ENCODE measurements at regions not wholly inside any gene's neighbourhood (a gene's known extent, or its start where the extent isn't known, plus 50 kb on each side); places are given as distances from the start of the nearest gene placed in this dataset.

GRCh38 chr10:14448197-14448990 is 117.7 kb upstream of the FRMD4A start (continued):
- TF ChIP-seq, protein P1, sequence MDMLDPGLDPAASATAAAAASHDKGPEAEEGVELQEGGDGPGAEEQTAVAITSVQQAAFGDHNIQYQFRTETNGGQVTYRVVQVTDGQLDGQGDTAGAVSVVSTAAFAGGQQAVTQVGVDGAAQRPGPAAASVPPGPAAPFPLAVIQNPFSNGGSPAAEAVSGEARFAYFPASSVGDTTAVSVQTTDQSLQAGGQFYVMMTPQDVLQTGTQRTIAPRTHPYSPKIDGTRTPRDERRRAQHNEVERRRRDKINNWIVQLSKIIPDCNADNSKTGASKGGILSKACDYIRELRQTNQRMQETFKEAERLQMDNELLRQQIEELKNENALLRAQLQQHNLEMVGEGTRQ (IDR thresholded peaks at IDR 0.05; ENCODE audit: low read length), result no peak
- TF ChIP-seq CEBPB (IDR thresholded peaks at IDR 0.05; ENCODE audit: low read depth, low read length), result no peak
- TF ChIP-seq YY1 (IDR thresholded peaks at IDR 0.05; ENCODE audit: low read depth, low read length), result no peak
- TF ChIP-seq FOSL1 (IDR thresholded peaks at IDR 0.05; ENCODE audit: insufficient read depth, low read depth, low read length), result no peak
- no peak for TF ChIP-seq NANOG (IDR thresholded peaks at IDR 0.05; ENCODE audit: insufficient read depth, low read depth, low read length, poor library complexity, severe bottlenecking)

Data from H1 (cell line).